EL (cell line): ENCODE measurements at regions not wholly inside any gene's neighbourhood (a gene's known extent, or its start where the extent isn't known, plus 50 kb on each side); places are given as distances from the start of the nearest gene placed in this dataset.
"Not testable (repeated sequence)": the region's sequence is repeated elsewhere in the genome, so short reads cannot be mapped to it uniquely, and the experiment has no call there.

Experiments used
- DNase-seq: peaks from one replicate; pipeline ENCODE4 v3.0.0-alpha.2; 2016

DNA sequence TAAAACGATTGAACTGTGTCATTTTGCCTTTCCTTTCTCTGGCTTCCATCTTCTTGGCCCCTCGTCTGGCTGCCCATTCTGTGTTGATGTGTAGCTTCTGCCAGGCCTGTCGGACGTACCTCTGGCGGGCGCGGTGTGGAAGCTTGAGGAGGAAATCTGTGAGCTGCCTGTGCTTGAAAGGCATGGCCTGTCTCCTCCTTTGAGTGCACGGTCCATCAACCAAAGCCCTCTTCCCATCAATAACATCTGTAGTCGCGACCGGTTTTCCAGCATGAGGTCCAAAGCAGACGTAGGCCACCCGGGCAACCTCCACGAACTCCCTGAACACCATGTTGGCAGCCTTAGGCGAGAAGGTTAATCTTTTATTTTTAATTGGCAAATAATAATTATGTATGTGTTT is 202.7 kb downstream of the CRLF2 start:
- DNase-seq, result no peak

- DNase-seq, result no peak
These were observed 206.2 kb downstream of the CRLF2 start for GRCh38 chrX:1006156-1006730.

DNA sequence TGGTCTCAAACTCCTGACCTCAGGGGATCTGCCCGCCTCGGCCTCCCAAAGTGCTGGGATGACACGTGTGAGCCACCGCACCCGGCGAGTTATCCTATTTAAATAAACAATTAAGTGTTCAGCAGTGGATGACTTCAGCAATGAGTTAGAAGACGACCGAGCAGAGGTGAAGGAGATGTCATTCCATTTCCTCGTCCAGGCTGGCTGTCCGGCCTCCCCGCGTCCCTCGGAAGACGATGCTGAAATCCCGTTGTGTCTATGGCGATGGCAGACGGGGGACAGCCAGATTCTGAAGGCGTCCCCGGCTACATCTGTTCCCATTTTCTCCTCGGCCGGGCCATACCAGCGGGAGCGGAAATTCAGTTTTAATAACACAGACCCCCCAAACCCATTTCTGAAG is 209.8 kb downstream of the CRLF2 start:
- DNase-seq, result no peak

DNA sequence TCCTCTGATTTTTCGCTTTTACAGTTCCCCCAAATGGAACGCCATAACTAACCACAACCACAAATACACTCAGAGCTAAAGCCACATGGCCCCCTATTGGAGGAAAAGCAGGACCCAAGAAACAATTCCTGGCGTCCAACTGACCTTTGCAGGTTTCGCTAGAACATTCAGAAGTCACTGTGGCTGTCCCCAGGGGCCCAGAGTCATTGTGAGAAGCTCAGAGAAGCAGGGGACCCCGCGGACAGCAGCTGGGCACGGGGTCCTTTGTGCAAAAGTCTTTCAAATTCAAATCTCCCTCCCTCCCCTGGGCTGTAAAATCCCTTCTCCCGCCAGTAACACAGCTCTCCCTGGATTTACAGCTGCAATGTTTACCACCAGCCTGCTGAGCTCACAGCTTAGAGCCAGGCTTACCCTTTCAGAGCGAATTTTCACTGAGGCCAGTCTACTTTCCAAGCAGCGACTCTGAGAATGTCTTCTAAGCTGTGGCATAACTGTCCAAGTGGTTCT is 214.8 kb downstream of the CRLF2 start:
- DNase-seq, result no peak

- no peak for DNase-seq
These were observed 217.7 kb downstream of the CRLF2 start for GRCh38 chrX:994780-995179.

GRCh38 chrX:989959-990510 is 222.4 kb downstream of the CRLF2 start:
- DNase-seq, result peak; percentile 99

- DNase-seq, result not testable (repeated sequence)
These were observed 223.9 kb downstream of the CRLF2 start for GRCh38 chrX:988530-988929.

- peak; percentile 28 for DNase-seq
These were observed 230.4 kb downstream of the CRLF2 start for GRCh38 chrX:981791-982626.

GRCh38 chrX:980587-981235 is 231.7 kb downstream of the CRLF2 start:
- no peak for DNase-seq

- not testable (repeated sequence) for DNase-seq
These were observed 233.3 kb downstream of the CRLF2 start for GRCh38 chrX:979127-979526.

DNA sequence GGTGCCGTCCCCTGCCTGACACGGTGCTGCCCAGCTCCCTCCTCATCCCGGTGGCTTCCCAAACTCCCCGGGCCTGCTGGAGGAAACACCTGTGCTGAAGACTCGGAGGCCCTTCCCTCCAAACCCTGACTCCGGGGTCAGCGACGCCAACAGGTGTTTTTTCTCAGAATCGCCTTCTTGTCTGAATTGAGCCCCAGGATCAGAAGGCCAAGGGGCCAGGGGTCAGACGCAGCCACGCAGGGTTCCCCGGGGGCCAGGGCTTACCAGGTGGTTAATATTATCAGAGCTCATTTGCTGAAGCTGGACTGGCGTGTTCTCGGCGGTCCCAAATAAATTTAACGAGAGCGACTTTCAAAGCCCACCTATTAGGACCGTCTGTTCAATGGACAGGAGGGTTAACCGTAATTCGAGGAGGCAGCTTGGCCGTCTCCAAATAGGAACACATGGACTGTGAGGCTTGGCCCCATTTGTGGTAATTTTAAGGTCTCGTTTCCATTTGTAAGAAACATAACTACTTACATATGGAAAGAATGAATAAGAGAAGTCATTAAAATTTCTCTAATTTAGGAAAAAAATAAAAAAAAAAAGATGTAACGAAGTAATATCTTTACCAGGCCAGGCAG is 239.3 kb downstream of the CRLF2 start:
- no peak for DNase-seq

DNA sequence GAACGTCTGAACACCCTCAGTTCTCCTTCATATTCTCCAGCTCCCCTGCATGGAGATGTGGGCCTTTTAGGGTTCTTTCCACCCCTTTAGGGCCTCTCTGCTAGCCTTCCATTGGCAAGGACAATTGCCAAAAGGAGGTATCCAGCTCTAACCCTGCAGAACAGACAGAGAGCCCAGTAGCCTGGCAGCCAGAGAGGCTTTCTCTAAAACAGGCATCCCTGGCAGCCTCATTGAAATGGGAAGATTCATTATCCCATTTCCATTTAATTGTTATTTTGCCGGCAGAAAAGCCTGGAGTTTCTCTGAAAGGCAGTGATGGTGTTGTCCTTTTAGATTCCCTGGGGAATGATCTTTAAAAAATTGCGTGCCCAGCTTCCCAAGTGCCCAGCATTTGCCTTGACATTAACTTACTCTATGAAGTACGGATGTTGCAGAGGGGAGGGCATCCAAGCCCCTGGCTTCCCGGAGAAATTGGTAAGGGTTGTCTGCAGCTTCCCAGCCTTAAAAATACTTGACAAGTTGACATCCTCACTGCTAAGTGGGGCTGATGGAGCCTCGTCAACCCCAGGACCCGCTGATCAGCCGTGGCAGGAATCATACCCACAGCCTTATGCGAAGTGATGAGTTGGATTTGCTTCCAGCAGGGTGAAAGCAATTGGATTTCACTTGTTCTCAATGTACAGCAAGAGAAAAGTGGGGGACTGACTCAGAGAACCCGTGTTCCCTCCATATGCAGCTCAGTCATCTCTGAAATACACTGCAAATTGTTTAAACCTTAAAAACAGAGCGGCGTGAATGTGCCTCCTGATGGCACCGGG is 244.1 kb downstream of the CRLF2 start:
- DNase-seq, result no peak

- no peak for DNase-seq
These were observed 245.9 kb downstream of the CRLF2 start for GRCh38 chrX:966396-967070.

DNA sequence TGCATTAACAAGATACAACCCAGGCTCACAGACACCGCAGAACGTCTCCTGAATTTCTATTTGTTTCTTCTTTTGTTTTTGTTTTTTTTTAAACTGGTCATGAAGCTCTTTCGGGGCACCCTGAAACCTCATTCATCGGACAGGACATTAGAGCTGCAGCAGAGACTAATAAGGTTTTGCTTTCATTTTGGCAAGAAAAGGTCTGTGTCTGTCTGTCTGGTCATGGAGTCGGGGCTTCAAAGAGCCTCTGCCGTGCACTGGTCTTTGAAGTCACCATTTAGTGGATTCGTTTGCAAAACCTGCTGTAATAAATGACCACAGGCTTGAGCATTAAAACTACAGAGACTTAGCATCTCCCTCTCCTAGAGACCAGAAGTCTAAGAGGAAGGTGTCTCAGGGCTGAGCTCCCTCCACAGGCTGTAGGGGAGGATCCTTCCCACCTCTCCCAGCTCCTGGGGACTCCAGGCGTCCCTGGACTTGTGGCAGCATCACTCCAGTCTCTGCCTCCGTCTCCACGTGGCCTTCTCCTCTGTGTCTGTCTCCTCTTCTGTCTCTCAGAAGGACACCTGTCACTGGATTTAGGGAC is 247.5 kb downstream of the CRLF2 start:
- peak; percentile 18 for DNase-seq

- no peak for DNase-seq
These were observed 251.6 kb downstream of the CRLF2 start for GRCh38 chrX:960821-961220.

- no peak for DNase-seq
These were observed 252.9 kb downstream of the CRLF2 start for GRCh38 chrX:959595-959994.

DNA sequence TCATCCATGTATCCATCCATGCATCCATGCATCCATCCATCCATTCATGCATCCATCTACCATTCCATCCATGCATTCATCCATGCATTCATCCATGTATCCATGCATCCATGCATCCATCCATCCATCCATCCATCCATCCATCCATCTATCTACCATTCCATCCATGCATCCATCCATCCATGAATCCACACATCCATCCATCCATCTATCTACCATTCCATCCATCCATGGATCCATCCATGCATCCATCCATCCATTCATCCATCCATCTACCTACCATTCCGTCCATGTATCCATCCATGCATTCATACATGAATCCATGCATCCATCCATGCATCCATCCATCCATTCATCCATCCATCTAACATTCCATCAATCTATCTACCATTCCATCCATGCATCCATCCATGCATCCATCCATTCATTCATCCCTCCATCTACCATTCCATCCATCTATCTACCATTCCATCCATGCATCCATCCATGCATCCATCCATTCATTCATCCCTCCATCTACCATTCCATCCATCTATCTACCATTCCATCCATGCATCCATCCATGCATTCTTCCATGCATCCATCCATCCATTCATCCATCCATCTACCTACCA is 257.2 kb downstream of the CRLF2 start:
- DNase-seq, result not testable (repeated sequence)

- DNase-seq, result no peak
These were observed 258.5 kb downstream of the CRLF2 start for GRCh38 chrX:953879-954482.

GRCh38 chrX:952816-953215 is 259.6 kb downstream of the CRLF2 start:
- no peak for DNase-seq

DNA sequence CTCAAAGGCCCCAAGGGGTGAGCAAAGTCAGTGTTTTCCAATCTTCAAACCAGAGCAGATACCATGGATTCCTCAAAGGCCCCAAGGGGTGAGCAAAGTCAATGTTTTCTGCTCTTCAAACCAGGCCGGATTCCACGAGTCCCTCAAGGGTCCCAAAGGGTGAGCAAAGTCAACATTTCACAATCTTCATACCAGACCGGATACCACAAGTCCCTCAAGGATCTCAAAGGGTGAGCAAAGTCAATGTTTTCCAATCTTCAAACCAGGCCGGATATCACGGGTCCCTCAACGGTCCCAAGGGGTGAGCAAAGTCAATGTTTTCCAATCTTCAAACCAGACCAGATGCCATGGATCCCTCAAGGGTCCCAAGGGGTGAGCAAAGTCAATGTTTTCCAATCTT is 265.2 kb downstream of the CRLF2 start:
- DNase-seq, result peak; percentile 10
